IMR-90 (cell line): ENCODE measurements at regions not wholly inside any gene's neighbourhood (a gene's known extent, or its start where the extent isn't known, plus 50 kb on each side); places are given as distances from the start of the nearest gene placed in this dataset.

Experiments used
- ATAC-seq: fragments of 200-7000 bp; cut with Tn5 transposase; 2 replicates; pipeline ENCODE4 v1.9.1; 2020; ENCODE audit warnings: low read depth, mild to moderate bottlenecking, moderate library complexity
- BruUV-seq: library from RNA; stranded (reverse); fragments of 400-500 nt; replicated peaks from 2 replicates; lab custom pipeline; 2021; lab: Mats Ljungman, UMichigan
- CTCF ChIA-PET: fragments of 300-600 bp; formaldehyde crosslinking; extraction: SDS; loops from one replicate; lab custom pipeline; 2021; ENCODE audit warnings: antibody characterized with exemption; lab: Yijun Ruan, JAX
- POLR2A ChIA-PET: fragments of 300-600 bp; sonication (Branson Sonifier 250); formaldehyde crosslinking; loops from one replicate; lab custom pipeline; 2022; ENCODE audit warnings: antibody characterized with exemption; ENCODE audit not compliant: unreplicated experiment; lab: Charles Lee
- DNase-seq: peaks from one replicate; pipeline ENCODE4 v3.0.0; 2013
- H2AFZ ChIP-seq: replicated peaks from 2 replicates; pipeline ENCODE3; 2013; ENCODE audit warnings: low read length, mild to moderate bottlenecking; ENCODE audit not compliant: poor library complexity
- H2AK5ac ChIP-seq: 2 replicates; pipeline ENCODE4 v1.6.1; 2013; ENCODE audit warnings: low read depth, low read length, inconsistent platforms
- H2AK9ac ChIP-seq: replicated peaks from 2 replicates; pipeline ENCODE3; 2013; ENCODE audit warnings: mild to moderate bottlenecking, low read depth, low read length, moderate library complexity; ENCODE audit not compliant: poor library complexity
- H2BK120ac ChIP-seq: 2 replicates; pipeline ENCODE4 v1.6.1; 2013; ENCODE audit warnings: low read depth, low read length, inconsistent platforms
- H2BK15ac ChIP-seq: 3 replicates; pipeline ENCODE4 v1.6.1; 2013; ENCODE audit warnings: low read depth, low read length, inconsistent platforms
- H2BK20ac ChIP-seq: 2 replicates; pipeline ENCODE4 v1.6.1; 2013; ENCODE audit warnings: low read depth, mild to moderate bottlenecking, inconsistent platforms, low read length, moderate library complexity
- H2BK5ac ChIP-seq: 2 replicates; pipeline ENCODE4 v1.6.1; 2013; ENCODE audit warnings: mild to moderate bottlenecking, low read depth, low read length, inconsistent platforms; ENCODE audit not compliant: poor library complexity, severe bottlenecking
- H3K14ac ChIP-seq: replicated peaks from 2 replicates; pipeline ENCODE4 v1.6.1; 2013; ENCODE audit warnings: low read depth, low read length, inconsistent platforms
- H3K18ac ChIP-seq: 2 replicates; pipeline ENCODE4 v1.6.1; 2013; ENCODE audit warnings: low read depth, low read length, control low read depth
- H3K23ac ChIP-seq: 2 replicates; pipeline ENCODE4 v1.6.1; 2013; ENCODE audit warnings: low read depth, low read length, inconsistent platforms
- H3K27ac ChIP-seq: 2 replicates; pipeline ENCODE4 v1.5.1; 2013; ENCODE audit warnings: mild to moderate bottlenecking, control low read depth, low read length; ENCODE audit not compliant: insufficient read depth
- H3K27me3 ChIP-seq: 2 replicates; pipeline ENCODE4 v1.6.1; 2013; ENCODE audit warnings: low read length; ENCODE audit not compliant: control insufficient read depth, insufficient read depth
- H3K36me3 ChIP-seq: 2 replicates; pipeline ENCODE4 v1.6.1; 2013; ENCODE audit warnings: low read length, mixed read lengths; ENCODE audit not compliant: control insufficient read depth, insufficient read depth
- H3K4ac ChIP-seq: 2 replicates; pipeline ENCODE4 v1.6.1; 2013; ENCODE audit warnings: low read depth, low read length, inconsistent platforms
- H3K4me1 ChIP-seq: 2 replicates; pipeline ENCODE4 v1.6.1; 2013; ENCODE audit warnings: low read length, mixed read lengths; ENCODE audit not compliant: control insufficient read depth, insufficient read depth
- H3K4me2 ChIP-seq: 2 replicates; pipeline ENCODE4 v1.6.1; 2013; ENCODE audit warnings: low read depth, mild to moderate bottlenecking, control low read depth, low read length, moderate library complexity
- H3K4me3 ChIP-seq: 2 replicates; pipeline ENCODE4 v1.5.1; 2013; ENCODE audit warnings: low read depth, mild to moderate bottlenecking, control low read depth, low read length, moderate library complexity; ENCODE audit not compliant: insufficient read depth
- H3K56ac ChIP-seq: 2 replicates; pipeline ENCODE4 v1.6.1; 2013; ENCODE audit warnings: low read length, inconsistent platforms; ENCODE audit not compliant: insufficient read depth; ENCODE audit errors: extremely low read depth
- H3K79me1 ChIP-seq, 2 experiments: 2 replicates each; pipeline ENCODE4 v1.6.1; 2013; ENCODE audit warnings: low read length in 2 of 2, inconsistent platforms in 1 of 2, low read depth in 1 of 2
- H3K9ac ChIP-seq: 2 replicates; pipeline ENCODE4 v1.6.1; 2013; ENCODE audit warnings: low read depth, low read length, control low read depth
- H3K9me1 ChIP-seq: 2 replicates; pipeline ENCODE4 v1.6.1; 2013; ENCODE audit warnings: low read length, inconsistent platforms; ENCODE audit not compliant: insufficient read depth
- H3K9me3 ChIP-seq: 2 replicates; pipeline ENCODE4 v1.6.1; 2013; ENCODE audit warnings: low read length; ENCODE audit not compliant: control insufficient read depth, insufficient read depth
- H4K20me1 ChIP-seq: 2 replicates; pipeline ENCODE4 v1.6.1; 2013; ENCODE audit warnings: low read length, inconsistent platforms; ENCODE audit not compliant: insufficient read depth
- H4K5ac ChIP-seq: 2 replicates; pipeline ENCODE4 v1.6.1; 2013; ENCODE audit warnings: mild to moderate bottlenecking, low read depth, low read length, control low read depth
- H4K8ac ChIP-seq, 2 experiments: 2 replicates each; pipeline ENCODE4 v1.6.1; 2013; ENCODE audit warnings: low read depth in 2 of 2, low read length in 2 of 2, control low read depth in 1 of 2, inconsistent platforms in 1 of 2
- H4K91ac ChIP-seq: 2 replicates; pipeline ENCODE4 v1.6.1; 2013; ENCODE audit warnings: low read depth, low read length, inconsistent platforms; ENCODE audit not compliant: insufficient read depth
- CEBPB ChIP-seq: IDR thresholded peaks from 2 replicates; pipeline ENCODE4 v1.6.1; 2012; ENCODE audit warnings: low read depth, low read length, improper control_type of control experiment
- CHD1 ChIP-seq: IDR thresholded peaks from 2 replicates; pipeline ENCODE4 v1.6.1; 2012; ENCODE audit warnings: low read depth, low read length, improper control_type of control experiment
- FOS ChIP-seq: fragments of 150-350 bp; IDR thresholded peaks from 2 replicates; pipeline ENCODE4 v1.6.1; 2016; ENCODE audit warnings: low read depth, low read length
- MAFK ChIP-seq: IDR thresholded peaks from 2 replicates; pipeline ENCODE4 v1.6.1; 2012; ENCODE audit warnings: low read depth, low read length, improper control_type of control experiment
- MXI1 ChIP-seq: IDR thresholded peaks from 2 replicates; pipeline ENCODE4 v1.6.1; 2012; ENCODE audit warnings: low read depth, mild to moderate bottlenecking, low read length, moderate library complexity, borderline replicate concordance
- NFE2L2 ChIP-seq: fragments of 150-350 bp; IDR thresholded peaks from 2 replicates; pipeline ENCODE4 v1.6.1; 2016; ENCODE audit warnings: low read depth, mild to moderate bottlenecking, low read length
- POLR2A ChIP-seq: IDR thresholded peaks from 2 replicates; pipeline ENCODE4 v1.6.1; 2012; ENCODE audit warnings: mild to moderate bottlenecking, low read depth, low read length
- RCOR1 ChIP-seq: IDR thresholded peaks from 2 replicates; pipeline ENCODE4 v1.6.1; 2012; ENCODE audit warnings: mild to moderate bottlenecking, low read length, improper control_type of control experiment; ENCODE audit not compliant: insufficient replicate concordance
- RFX5 ChIP-seq: IDR thresholded peaks from 2 replicates; pipeline ENCODE4 v1.8.0; 2012; ENCODE audit warnings: low read depth, mild to moderate bottlenecking, low read length, moderate library complexity
- SMC3 ChIP-seq: fragments of 150-350 bp; IDR thresholded peaks from 2 replicates; pipeline ENCODE4 v1.6.1; 2016; ENCODE audit warnings: low read depth, mild to moderate bottlenecking, antibody characterized with exemption, low read length, moderate library complexity
- dilution Hi-C: fragments of 300-500 bp; cut with HindIII; formaldehyde crosslinking; loops from one replicate; pipeline ENCODE4 v1.14.3; 2018; ENCODE audit warnings: low sequenced_read_pairs; ENCODE audit not compliant: unreplicated experiment
- in situ Hi-C: fragments of 300-500 bp; cut with MboI; formaldehyde crosslinking; loops from 3 replicates; pipeline ENCODE4 v1.14.3; 2019; ENCODE audit warnings: low sequenced_read_pairs, inconsistent platforms, mixed read lengths
- intact Hi-C: fragments of 100-400 bp; cut with micrococcal nuclease; formaldehyde crosslinking; loops from 2 replicates; pipeline ENCODE4 v1.10.0; 2022
- TF ChIP-seq, protein P1 (sequence below): fragments of 150-350 bp; IDR thresholded peaks from 2 replicates; pipeline ENCODE4 v1.6.1; 2016; ENCODE audit warnings: low read depth, mild to moderate bottlenecking, low read length, moderate library complexity, borderline replicate concordance
- TF ChIP-seq, protein P2 (sequence below): conservative IDR thresholded peaks from 2 replicates; pipeline ENCODE4 v1.5.1; 2012; ENCODE audit warnings: mild to moderate bottlenecking, low read depth, low read length, improper control_type of control experiment
- TF ChIP-seq, protein P3 (sequence below): fragments of 150-350 bp; IDR thresholded peaks from 2 replicates; pipeline ENCODE4 v1.6.1; 2017; ENCODE audit warnings: mild to moderate bottlenecking, antibody characterized with exemption, low read length, low read depth

DNA sequence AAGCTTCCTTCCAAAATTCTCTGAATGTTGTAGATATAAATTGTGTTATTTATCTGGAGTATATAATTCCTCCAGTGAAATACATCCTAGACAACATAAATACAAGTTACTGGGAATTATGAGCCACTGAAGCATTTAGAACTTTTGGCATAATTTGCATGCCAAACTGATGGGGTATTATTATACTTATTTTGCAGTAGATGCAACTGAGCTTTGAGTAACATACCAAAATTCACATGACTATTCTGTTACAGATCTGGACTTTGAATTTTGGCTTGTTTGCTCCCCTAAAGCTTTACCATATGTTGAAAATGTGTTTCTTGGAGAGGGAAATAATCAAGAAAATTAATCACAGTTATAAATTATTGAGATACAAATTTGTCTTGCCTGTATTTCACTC lies 372.5 kb downstream of the CDH11 start:
- no peak overlapping the region for H2AK9ac ChIP-seq
- in situ Hi-C loops = no loop called here
- no peaks in the 10 kb centered on the region for H3K79me1 ChIP-seq
- no peak overlapping the region for H3K4me2 ChIP-seq
- no peak overlapping the region for H4K91ac ChIP-seq
- no peak overlapping the region for H3K18ac ChIP-seq
- H2BK120ac ChIP-seq = no peak overlapping the region
- H4K8ac ChIP-seq = no peak overlapping the region
- POLR2A ChIA-PET = no interaction called here
- H3K4me1 ChIP-seq = peaks cover 7% of the 10 kb centered on the region
- TF ChIP-seq MAFK (no peak), RCOR1 (no peak), SMC3 (no peak), MXI1 (no peak), NFE2L2 (no peak), RFX5 (no peak), CEBPB (no peak), CHD1 (no peak), FOS (no peak), POLR2A (no peak)
- TF ChIP-seq, protein P1, sequence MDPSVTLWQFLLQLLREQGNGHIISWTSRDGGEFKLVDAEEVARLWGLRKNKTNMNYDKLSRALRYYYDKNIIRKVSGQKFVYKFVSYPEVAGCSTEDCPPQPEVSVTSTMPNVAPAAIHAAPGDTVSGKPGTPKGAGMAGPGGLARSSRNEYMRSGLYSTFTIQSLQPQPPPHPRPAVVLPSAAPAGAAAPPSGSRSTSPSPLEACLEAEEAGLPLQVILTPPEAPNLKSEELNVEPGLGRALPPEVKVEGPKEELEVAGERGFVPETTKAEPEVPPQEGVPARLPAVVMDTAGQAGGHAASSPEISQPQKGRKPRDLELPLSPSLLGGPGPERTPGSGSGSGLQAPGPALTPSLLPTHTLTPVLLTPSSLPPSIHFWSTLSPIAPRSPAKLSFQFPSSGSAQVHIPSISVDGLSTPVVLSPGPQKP = no peak
- TF ChIP-seq, protein P2, sequence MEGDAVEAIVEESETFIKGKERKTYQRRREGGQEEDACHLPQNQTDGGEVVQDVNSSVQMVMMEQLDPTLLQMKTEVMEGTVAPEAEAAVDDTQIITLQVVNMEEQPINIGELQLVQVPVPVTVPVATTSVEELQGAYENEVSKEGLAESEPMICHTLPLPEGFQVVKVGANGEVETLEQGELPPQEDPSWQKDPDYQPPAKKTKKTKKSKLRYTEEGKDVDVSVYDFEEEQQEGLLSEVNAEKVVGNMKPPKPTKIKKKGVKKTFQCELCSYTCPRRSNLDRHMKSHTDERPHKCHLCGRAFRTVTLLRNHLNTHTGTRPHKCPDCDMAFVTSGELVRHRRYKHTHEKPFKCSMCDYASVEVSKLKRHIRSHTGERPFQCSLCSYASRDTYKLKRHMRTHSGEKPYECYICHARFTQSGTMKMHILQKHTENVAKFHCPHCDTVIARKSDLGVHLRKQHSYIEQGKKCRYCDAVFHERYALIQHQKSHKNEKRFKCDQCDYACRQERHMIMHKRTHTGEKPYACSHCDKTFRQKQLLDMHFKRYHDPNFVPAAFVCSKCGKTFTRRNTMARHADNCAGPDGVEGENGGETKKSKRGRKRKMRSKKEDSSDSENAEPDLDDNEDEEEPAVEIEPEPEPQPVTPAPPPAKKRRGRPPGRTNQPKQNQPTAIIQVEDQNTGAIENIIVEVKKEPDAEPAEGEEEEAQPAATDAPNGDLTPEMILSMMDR = no peak
- TF ChIP-seq, protein P3, sequence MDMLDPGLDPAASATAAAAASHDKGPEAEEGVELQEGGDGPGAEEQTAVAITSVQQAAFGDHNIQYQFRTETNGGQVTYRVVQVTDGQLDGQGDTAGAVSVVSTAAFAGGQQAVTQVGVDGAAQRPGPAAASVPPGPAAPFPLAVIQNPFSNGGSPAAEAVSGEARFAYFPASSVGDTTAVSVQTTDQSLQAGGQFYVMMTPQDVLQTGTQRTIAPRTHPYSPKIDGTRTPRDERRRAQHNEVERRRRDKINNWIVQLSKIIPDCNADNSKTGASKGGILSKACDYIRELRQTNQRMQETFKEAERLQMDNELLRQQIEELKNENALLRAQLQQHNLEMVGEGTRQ = no peak
- dilution Hi-C loops = no loop called here
- no peak overlapping the region for H2BK15ac ChIP-seq
- H3K56ac ChIP-seq = no peak overlapping the region
- no peak overlapping the region for H3K9ac ChIP-seq
- no peak overlapping the region for H3K27ac ChIP-seq
- DNase-seq (no peak), ATAC-seq (no peak)
- intact Hi-C loops = no loop called here
- no peak overlapping the region for H2BK20ac ChIP-seq
- no peaks in the 10 kb centered on the region for H3K36me3 ChIP-seq
- H4K5ac ChIP-seq = no peak overlapping the region
- H4K20me1 ChIP-seq = no peaks in the 10 kb centered on the region
- H2BK5ac ChIP-seq = no peak overlapping the region
- CTCF ChIA-PET = no interaction called here
- H3K4ac ChIP-seq = no peak overlapping the region
- no peak overlapping the region for H2AK5ac ChIP-seq
- no peak overlapping the region for H3K23ac ChIP-seq
- no peaks in the 10 kb centered on the region for H3K9me1 ChIP-seq
- no peak overlapping the region for H3K14ac ChIP-seq
- no peaks in the 10 kb centered on the region; the same call in 1 of the 2 replicates for H3K27me3 ChIP-seq
- H3K4me3 ChIP-seq = no peak overlapping the region
- no peaks in the 10 kb centered on the region for H3K9me3 ChIP-seq
- BruUV-seq = no TSS peak
- no peak overlapping the region for H2AFZ ChIP-seq
